Stimulated activated CD8-positive, alpha-beta memory T cell treated with anti-CD3 and anti-CD28 coated beads, Interleukin-4, amount 100 ng/mL, for 24 hours (primary cell): ENCODE measurements at regions not wholly inside any gene's neighbourhood (a gene's known extent, or its start where the extent isn't known, plus 50 kb on each side); places are given as distances from the start of the nearest gene placed in this dataset.

Experiments
- DNase-seq: peaks from one replicate; pipeline ENCODE4 v3.0.0-alpha.2; 2020; ENCODE audit warnings: low read depth

- no peak for DNase-seq
These were observed 61.8 kb upstream of the PRR20G start for GRCh38 chr3:127349501-127350171.

- DNase-seq: no peak
These were observed 54.9 kb upstream of the PRR20G start for GRCh38 chr3:127342735-127343134.

- no peak for DNase-seq
These were observed 52.3 kb upstream of the PRR20G start for GRCh38 chr3:127339928-127340861.

- DNase-seq: no peak
These were observed 51.2 kb upstream of the PRR20G start for GRCh38 chr3:127339016-127339415.

- no peak for DNase-seq
These were observed 50.2 kb upstream of the PRR20G start for GRCh38 chr3:127337911-127338531.
